Endothelial cell (in vitro differentiated cells): ENCODE measurements at regions not wholly inside any gene's neighbourhood (a gene's known extent, or its start where the extent isn't known, plus 50 kb on each side); places are given as distances from the start of the nearest gene placed in this dataset.
"Not testable (repeated sequence)": the region's sequence is repeated elsewhere in the genome, so short reads cannot be mapped to it uniquely, and the experiment has no call there.

Experiments
- DNase-seq: peaks from one replicate; pipeline ENCODE4 v3.0.0; 2021; ENCODE audit warnings: low spot score
- H3K27ac Mint-ChIP-seq: one replicate; pipeline ENCODE4 v1.8.0; 2021; ENCODE audit warnings: mixed read lengths, inconsistent platforms; ENCODE audit not compliant: unreplicated experiment
- H3K27me3 Mint-ChIP-seq: one replicate; pipeline ENCODE4 v1.8.0; 2021; ENCODE audit warnings: mild to moderate bottlenecking, moderate library complexity, mixed read lengths, inconsistent platforms; ENCODE audit not compliant: unreplicated experiment
- H3K36me3 Mint-ChIP-seq: one replicate; pipeline ENCODE4 v1.8.0; 2021; ENCODE audit warnings: mild to moderate bottlenecking, low read depth, mixed read lengths, inconsistent platforms; ENCODE audit not compliant: unreplicated experiment
- H3K4me1 Mint-ChIP-seq: one replicate; pipeline ENCODE4 v1.8.0; 2021; ENCODE audit warnings: mild to moderate bottlenecking, mixed read lengths, inconsistent platforms; ENCODE audit not compliant: unreplicated experiment
- H3K4me3 Mint-ChIP-seq: one replicate; pipeline ENCODE4 v1.8.0; 2021; ENCODE audit warnings: mild to moderate bottlenecking, mixed read lengths, inconsistent platforms; ENCODE audit not compliant: unreplicated experiment
- H3K9me3 Mint-ChIP-seq: one replicate; pipeline ENCODE4 v1.8.0; 2021; ENCODE audit warnings: mixed read lengths, inconsistent platforms; ENCODE audit not compliant: unreplicated experiment
- TF ChIP-seq, protein P1 (sequence below): fragments of 200-600 bp; sonication (generic); IDR thresholded peaks from one replicate; pipeline ENCODE4 v1.5.0; 2021; ENCODE audit warnings: antibody characterized with exemption; ENCODE audit not compliant: unreplicated experiment

DNA sequence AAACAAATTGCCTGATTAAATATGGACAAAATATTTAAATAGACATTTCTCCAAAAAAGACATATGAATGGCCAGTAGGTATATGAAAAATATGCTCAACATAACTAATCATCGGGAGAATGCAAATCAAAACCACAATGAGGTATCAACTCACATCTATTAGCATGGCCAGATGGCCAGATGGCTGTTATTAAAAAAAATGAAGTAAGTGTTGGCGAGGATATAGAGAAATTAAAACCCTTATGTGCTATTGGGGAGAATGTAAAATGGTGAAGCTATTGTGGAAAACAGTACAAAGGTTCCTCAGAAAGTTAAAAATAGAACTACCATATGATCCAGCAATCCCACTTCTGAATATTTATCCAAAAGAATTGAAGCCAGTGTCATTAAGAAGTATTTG is 272.3 kb upstream of the ZNF804A start:
- Mint-ChIP-seq H3K4me1 (no peaks in the 10 kb centered on the region), H3K27ac (no peak overlapping the region), H3K36me3 (no peaks in the 10 kb centered on the region), H3K27me3 (no peaks in the 10 kb centered on the region), H3K4me3 (no peak overlapping the region), H3K9me3 (no peaks in the 10 kb centered on the region)
- DNase-seq: no peak
- TF ChIP-seq, protein P1, sequence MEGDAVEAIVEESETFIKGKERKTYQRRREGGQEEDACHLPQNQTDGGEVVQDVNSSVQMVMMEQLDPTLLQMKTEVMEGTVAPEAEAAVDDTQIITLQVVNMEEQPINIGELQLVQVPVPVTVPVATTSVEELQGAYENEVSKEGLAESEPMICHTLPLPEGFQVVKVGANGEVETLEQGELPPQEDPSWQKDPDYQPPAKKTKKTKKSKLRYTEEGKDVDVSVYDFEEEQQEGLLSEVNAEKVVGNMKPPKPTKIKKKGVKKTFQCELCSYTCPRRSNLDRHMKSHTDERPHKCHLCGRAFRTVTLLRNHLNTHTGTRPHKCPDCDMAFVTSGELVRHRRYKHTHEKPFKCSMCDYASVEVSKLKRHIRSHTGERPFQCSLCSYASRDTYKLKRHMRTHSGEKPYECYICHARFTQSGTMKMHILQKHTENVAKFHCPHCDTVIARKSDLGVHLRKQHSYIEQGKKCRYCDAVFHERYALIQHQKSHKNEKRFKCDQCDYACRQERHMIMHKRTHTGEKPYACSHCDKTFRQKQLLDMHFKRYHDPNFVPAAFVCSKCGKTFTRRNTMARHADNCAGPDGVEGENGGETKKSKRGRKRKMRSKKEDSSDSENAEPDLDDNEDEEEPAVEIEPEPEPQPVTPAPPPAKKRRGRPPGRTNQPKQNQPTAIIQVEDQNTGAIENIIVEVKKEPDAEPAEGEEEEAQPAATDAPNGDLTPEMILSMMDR: no peak

DNA sequence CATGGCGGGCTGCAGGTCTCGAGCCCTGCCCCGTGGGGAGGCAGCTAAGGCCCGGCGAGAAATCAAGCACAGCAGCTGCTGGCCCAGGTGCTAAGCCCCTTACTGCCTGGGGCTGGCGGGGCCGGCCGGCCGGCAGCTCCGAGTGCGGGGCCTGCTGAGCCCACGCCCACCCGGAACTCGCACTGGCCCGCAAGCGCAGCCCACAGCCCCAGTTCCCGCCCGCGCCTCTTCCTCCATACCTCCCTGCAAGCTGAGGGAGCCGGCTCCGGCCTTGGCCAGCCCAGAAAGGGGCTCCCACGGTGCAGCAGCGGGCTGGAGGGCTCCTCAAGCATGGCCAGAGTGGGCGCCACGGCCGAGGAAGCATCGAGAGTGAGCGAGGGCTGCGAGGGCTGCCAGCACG is 270.5 kb upstream of the ZNF804A start:
- not testable (repeated sequence) for H3K4me3 Mint-ChIP-seq, H3K27me3 Mint-ChIP-seq, H3K36me3 Mint-ChIP-seq, H3K4me1 Mint-ChIP-seq, H3K27ac Mint-ChIP-seq, DNase-seq, H3K9me3 Mint-ChIP-seq

DNA sequence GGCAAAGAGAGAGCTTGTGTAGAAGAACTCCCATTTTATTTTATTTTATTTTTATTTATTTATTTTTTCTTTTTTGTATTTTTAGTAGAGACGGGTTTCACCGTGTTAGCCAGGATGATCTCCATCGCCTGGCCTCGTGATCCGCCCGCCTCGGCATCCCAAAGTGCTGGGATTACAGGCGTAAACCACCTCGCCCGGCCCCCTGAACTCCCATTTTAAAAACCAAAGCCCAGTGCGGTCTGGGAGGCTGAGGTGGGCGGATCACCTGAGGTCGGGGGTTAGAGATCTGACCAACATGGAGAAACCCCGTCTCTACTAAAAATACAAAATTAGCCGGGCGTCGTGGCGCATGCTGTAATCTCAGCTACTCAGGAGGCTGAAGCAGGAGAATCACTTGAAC is 267.8 kb upstream of the ZNF804A start:
- DNase-seq, H3K27ac Mint-ChIP-seq, H3K27me3 Mint-ChIP-seq, H3K4me3 Mint-ChIP-seq, H3K4me1 Mint-ChIP-seq, H3K9me3 Mint-ChIP-seq, H3K36me3 Mint-ChIP-seq: not testable (repeated sequence)

DNA sequence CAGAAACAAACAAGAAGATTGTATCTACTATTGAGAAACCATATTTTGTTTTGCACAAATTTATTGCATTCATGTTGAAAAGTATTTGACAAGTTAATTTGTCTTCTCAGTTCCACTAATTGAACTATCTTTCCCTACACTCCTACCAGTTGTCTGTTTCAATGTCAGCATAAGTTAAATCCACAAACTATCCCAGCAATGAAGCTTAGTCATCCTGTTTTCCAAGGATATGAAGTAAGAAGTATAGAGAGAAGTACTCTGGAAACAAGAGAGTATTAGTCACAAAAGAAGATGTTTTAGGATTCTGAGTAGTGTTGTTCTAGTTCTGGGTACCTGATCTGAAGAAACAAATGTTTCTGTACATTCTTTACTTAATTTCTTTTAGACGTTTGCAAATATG is 261.6 kb upstream of the ZNF804A start:
- Mint-ChIP-seq H3K27me3 (no peaks in the 10 kb centered on the region), H3K36me3 (no peaks in the 10 kb centered on the region), H3K9me3 (no peaks in the 10 kb centered on the region), H3K27ac (no peak overlapping the region), H3K4me3 (no peak overlapping the region), H3K4me1 (no peaks in the 10 kb centered on the region)
- DNase-seq: no peak
- TF ChIP-seq, protein P1: no peak

DNA sequence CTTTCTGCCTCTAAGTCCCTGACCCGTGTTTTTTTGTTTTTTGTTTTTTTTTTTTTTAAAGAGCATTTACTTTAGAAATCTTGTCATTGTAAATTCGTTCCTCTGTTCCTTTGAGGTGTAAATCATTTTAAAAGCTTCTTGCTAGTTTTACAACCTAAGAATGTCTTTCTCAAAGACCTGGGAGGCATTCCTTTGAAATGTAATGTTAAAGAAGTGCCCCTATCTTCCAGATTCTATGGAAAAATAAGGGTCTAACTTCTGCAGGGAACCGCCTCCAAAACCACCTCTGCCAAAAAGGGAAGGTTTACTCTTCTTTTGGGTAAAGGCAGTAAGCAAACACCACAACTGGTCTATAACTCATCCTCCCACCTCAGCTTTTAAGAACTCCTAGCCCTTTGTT is 259.6 kb upstream of the ZNF804A start:
- no peak for DNase-seq
- Mint-ChIP-seq H3K4me3 (no peak overlapping the region), H3K4me1 (no peaks in the 10 kb centered on the region), H3K27me3 (no peaks in the 10 kb centered on the region), H3K9me3 (no peaks in the 10 kb centered on the region), H3K27ac (no peak overlapping the region), H3K36me3 (no peaks in the 10 kb centered on the region)
- TF ChIP-seq, protein P1: no peak

DNA sequence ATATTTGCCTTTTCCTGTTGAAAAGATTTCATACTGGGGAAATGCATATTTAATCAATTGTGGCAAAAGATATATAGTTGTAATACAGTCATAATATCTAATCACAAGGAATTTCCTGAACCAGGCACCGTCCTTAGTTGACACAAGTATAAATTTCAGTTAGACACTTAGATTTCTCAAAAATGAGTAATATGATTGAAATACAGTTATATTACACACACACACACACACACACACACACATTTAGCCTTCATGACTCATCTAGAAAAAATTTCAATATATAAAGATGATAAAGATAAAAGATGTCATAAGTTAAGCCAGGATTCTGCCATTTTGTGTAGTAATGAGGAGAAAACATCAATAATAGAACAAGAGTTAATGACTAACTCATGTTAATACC is 258.4 kb upstream of the ZNF804A start:
- no peak for DNase-seq
- TF ChIP-seq, protein P1: no peak
- Mint-ChIP-seq H3K9me3 (no peaks in the 10 kb centered on the region), H3K4me1 (no peaks in the 10 kb centered on the region), H3K27me3 (no peaks in the 10 kb centered on the region), H3K36me3 (no peaks in the 10 kb centered on the region), H3K27ac (no peak overlapping the region), H3K4me3 (no peak overlapping the region)
